SK-N-SH (cell line): ENCODE measurements at regions not wholly inside any gene's neighbourhood (a gene's known extent, or its start where the extent isn't known, plus 50 kb on each side); places are given as distances from the start of the nearest gene placed in this dataset.

Experiments used
- CTCF ChIA-PET: fragments of 300-600, 350-600 bp; formaldehyde crosslinking; extraction: SDS; loops from one replicate; lab custom pipeline; 2021; lab: Yijun Ruan, JAX
- POLR2A ChIA-PET: fragments of 350-600 bp; sonication (Branson Sonifier 250); formaldehyde crosslinking; extraction: SDS; loops from one replicate; lab custom pipeline; 2020; ENCODE audit warnings: antibody characterized with exemption, inconsistent platforms; lab: Yijun Ruan, JAX
- DNase-seq: peaks from one replicate; pipeline ENCODE4 v3.0.0; 2012
- H2AFZ ChIP-seq: fragments of 200-600 bp; sonication (generic); 2 replicates; pipeline ENCODE4 v1.8.1; 2016; ENCODE audit warnings: antibody characterized with exemption, mild to moderate bottlenecking, low read depth
- H3F3A ChIP-seq: fragments of 200-600 bp; sonication (generic); replicated peaks from 2 replicates; pipeline ENCODE3; 2016; ENCODE audit warnings: antibody characterized with exemption, mild to moderate bottlenecking; ENCODE audit not compliant: insufficient read depth
- H3K27ac ChIP-seq, 2 experiments: fragments of 200-500 bp in 1 of 2; fragments of 200-600 bp in 1 of 2; sonication (Bioruptor generic) in 1 of 2; sonication (generic), shearing (Covaris generic) in 1 of 2; 2 replicates each; pipeline versions ENCODE4 v1.5.1 to v1.6.1; 2014 to 2016; ENCODE audit warnings: low read depth in 2 of 2, inconsistent platforms in 1 of 2, low read length in 1 of 2, mild to moderate bottlenecking in 1 of 2, mixed read lengths in 1 of 2
- H3K27me3 ChIP-seq: fragments of 200-600 bp; sonication (generic), shearing (Covaris generic); 2 replicates; pipeline ENCODE4 v1.6.1; 2016; ENCODE audit warnings: mixed run types; ENCODE audit not compliant: insufficient read depth
- H3K36me3 ChIP-seq, 2 experiments: fragments of 200-500 bp in 1 of 2; fragments of 200-600 bp in 1 of 2; sonication (Bioruptor generic) in 1 of 2; sonication (generic) in 1 of 2; replicated peaks in 1 of 2; 2 replicates each; pipeline versions ENCODE3 to v1.5.1; 2014 to 2016; ENCODE audit warnings: low read length in 1 of 2, mild to moderate bottlenecking in 1 of 2; ENCODE audit not compliant: insufficient read depth in 2 of 2, control insufficient read depth in 1 of 2
- H3K4me1 ChIP-seq, 2 experiments: fragments of 200-500 bp in 1 of 2; fragments of 200-600 bp in 1 of 2; sonication (Bioruptor generic) in 1 of 2; sonication (generic), shearing (Covaris generic) in 1 of 2; 2 replicates each; pipeline versions ENCODE4 v1.5.1 to v1.6.1; 2014 to 2016; ENCODE audit warnings: low read depth in 1 of 2, low read length in 1 of 2, mixed run types in 1 of 2; ENCODE audit not compliant: insufficient read depth in 2 of 2, control insufficient read depth in 1 of 2
- H3K4me2 ChIP-seq: fragments of 200-600 bp; sonication (generic), shearing (Covaris generic); 2 replicates; pipeline ENCODE4 v1.6.1; 2017; ENCODE audit warnings: mixed run types
- H3K4me3 ChIP-seq, 2 experiments: fragments of 200-500 bp in 1 of 2; fragments of 200-600 bp in 1 of 2; sonication (Bioruptor generic) in 1 of 2; sonication (generic), shearing (Covaris generic) in 1 of 2; 2 replicates each; pipeline versions ENCODE4 v1.5.1 to v1.8.1; 2014 to 2016; ENCODE audit warnings: low read depth in 2 of 2, inconsistent platforms in 1 of 2, low read length in 1 of 2, mild to moderate bottlenecking in 1 of 2, mixed read lengths in 1 of 2, moderate library complexity in 1 of 2
- H3K79me2 ChIP-seq: fragments of 200-600 bp; sonication (generic); 2 replicates; pipeline ENCODE4 v1.8.1; 2017; ENCODE audit warnings: mild to moderate bottlenecking; ENCODE audit not compliant: insufficient read depth
- H3K9ac ChIP-seq: fragments of 200-600 bp; sonication (generic); 2 replicates; pipeline ENCODE4 v1.6.1; 2017; ENCODE audit warnings: mixed run types
- H3K9me2 ChIP-seq: fragments of 200-600 bp; sonication (generic); 2 replicates; pipeline ENCODE4 v1.6.1; 2017; ENCODE audit warnings: mixed run types
- H3K9me3 ChIP-seq: fragments of 200-600 bp; sonication (generic); 2 replicates; pipeline ENCODE4 v1.6.1; 2017; ENCODE audit warnings: mixed run types, mild to moderate bottlenecking, moderate library complexity
- H4K20me1 ChIP-seq: fragments of 200-600 bp; sonication (generic); 2 replicates; pipeline ENCODE4 v1.6.1; 2017; ENCODE audit warnings: mild to moderate bottlenecking, mixed run types; ENCODE audit not compliant: insufficient read depth
- ELF1 ChIP-seq: IDR thresholded peaks from 2 replicates; pipeline ENCODE4 v1.4.0; 2012
- EP300 ChIP-seq, 2 experiments: IDR thresholded peaks; 2 replicates each; pipeline versions ENCODE4 v1.4.0 to v1.6.1; 2012; ENCODE audit warnings: borderline replicate concordance in 1 of 2, low read depth in 1 of 2, low read length in 1 of 2
- EZH2phosphoT487 ChIP-seq: fragments of 200-600 bp; sonication (generic); IDR thresholded peaks from 2 replicates; pipeline ENCODE4 v1.6.1; 2017; ENCODE audit warnings: low read depth, mixed run types, mild to moderate bottlenecking, antibody characterized with exemption, moderate library complexity, borderline replicate concordance
- GABPA ChIP-seq: IDR thresholded peaks from 2 replicates; pipeline ENCODE4 v1.4.0; 2012; ENCODE audit warnings: low read depth, mild to moderate bottlenecking
- GATA2 ChIP-seq: sonication (generic); formaldehyde crosslinking; IDR thresholded peaks from 2 replicates; pipeline ENCODE4 v1.5.0; 2020; ENCODE audit warnings: mild to moderate bottlenecking, missing genetic modification reagents
- JUND ChIP-seq: IDR thresholded peaks from 2 replicates; pipeline ENCODE4 v1.4.0; 2012
- POLR2AphosphoS5 ChIP-seq: IDR thresholded peaks from 2 replicates; pipeline ENCODE4 v1.6.1; 2012; ENCODE audit warnings: low read depth, low read length
- RFX5 ChIP-seq: IDR thresholded peaks from 2 replicates; pipeline ENCODE4 v1.6.1; 2012; ENCODE audit warnings: mild to moderate bottlenecking, improper control_type of control experiment, low read length
- RXRA ChIP-seq: IDR thresholded peaks from 2 replicates; pipeline ENCODE4 v1.4.0; 2012; ENCODE audit warnings: low read depth, mild to moderate bottlenecking, borderline replicate concordance
- SIN3A ChIP-seq: IDR thresholded peaks from 2 replicates; pipeline ENCODE4 v1.6.1; 2012; ENCODE audit warnings: low read depth, mild to moderate bottlenecking, low read length, moderate library complexity, borderline replicate concordance
- SMC3 ChIP-seq: IDR thresholded peaks from 2 replicates; pipeline ENCODE4 v1.6.1; 2012; ENCODE audit warnings: low read depth, low read length, improper control_type of control experiment
- TAF1 ChIP-seq: IDR thresholded peaks from 2 replicates; pipeline ENCODE4 v1.6.1; 2012; ENCODE audit warnings: low read depth, mild to moderate bottlenecking, low read length, moderate library complexity, borderline replicate concordance
- TCF12 ChIP-seq: IDR thresholded peaks from 2 replicates; pipeline ENCODE4 v1.4.0; 2012
- TEAD4 ChIP-seq: IDR thresholded peaks from 2 replicates; pipeline ENCODE4 v1.4.0; 2012; ENCODE audit warnings: mild to moderate bottlenecking, borderline replicate concordance; ENCODE audit not compliant: insufficient read depth
- USF1 ChIP-seq: IDR thresholded peaks from 2 replicates; pipeline ENCODE4 v1.4.0; 2012; ENCODE audit warnings: low read depth, borderline replicate concordance
- YY1 ChIP-seq: IDR thresholded peaks from 2 replicates; pipeline ENCODE4 v1.4.0; 2012; ENCODE audit warnings: low read depth, mild to moderate bottlenecking
- WGBS: methylation state at CpG from one replicate; pipeline ENCODE4 v1.1.6; 2017; ENCODE audit warnings: low lambda C conversion rate; 5-methylcytosine and 5-hydroxymethylcytosine counted together
- TF ChIP-seq, protein P1 (sequence below): fragments of 150-350 bp; IDR thresholded peaks from 2 replicates; pipeline ENCODE4 v1.6.1; 2017; ENCODE audit warnings: antibody characterized with exemption, low read length, low read depth, borderline replicate concordance
- TF ChIP-seq, protein P2 (sequence below): IDR thresholded peaks from 2 replicates; pipeline ENCODE4 v1.6.1; 2012; ENCODE audit warnings: mild to moderate bottlenecking, low read depth, low read length, moderate library complexity

GRCh38 chr15:77724715-77725114 lies 92.0 kb upstream of the LINGO1 start:
- H3K4me3 ChIP-seq = no peak overlapping the region
- peaks cover 7% of the 10 kb centered on the region; the same call in 1 of the 2 replicates for H3K27me3 ChIP-seq
- H4K20me1 ChIP-seq = no peaks in the 10 kb centered on the region
- ChIA-PET CTCF (no interaction called here), POLR2A (no interaction called here)
- H3F3A ChIP-seq = no peaks in the 10 kb centered on the region
- no peak overlapping the region for H3K9ac ChIP-seq
- no peak overlapping the region for H2AFZ ChIP-seq
- no peak overlapping the region for H3K27ac ChIP-seq
- H3K9me3 ChIP-seq = no peaks in the 10 kb centered on the region
- no peak overlapping the region for H3K4me2 ChIP-seq
- no peaks in the 10 kb centered on the region for H3K9me2 ChIP-seq
- peaks cover 0 to 8% of the 10 kb centered on the region in 2 experiments; a peak in 1 of 4 replicates for H3K4me1 ChIP-seq
- H3K36me3 ChIP-seq = no peaks in the 10 kb centered on the region
- TF ChIP-seq GATA2 (CRISPR knock-in tag) (no peak), USF1 (no peak), GABPA (no peak), TEAD4 (no peak), POLR2AphosphoS5 (no peak), EP300 (IDR thresholded peaks at IDR 0.05; ENCODE audit: borderline replicate concordance in 1 of 2, low read depth in 1 of 2, low read length in 1 of 2) (no peak), RXRA (no peak), SIN3A (no peak), RFX5 (no peak), SMC3 (no peak), JUND (no peak), YY1 (no peak), TCF12 (no peak), ELF1 (no peak), TAF1 (no peak), EZH2phosphoT487 (no peak)
- TF ChIP-seq, protein P1, sequence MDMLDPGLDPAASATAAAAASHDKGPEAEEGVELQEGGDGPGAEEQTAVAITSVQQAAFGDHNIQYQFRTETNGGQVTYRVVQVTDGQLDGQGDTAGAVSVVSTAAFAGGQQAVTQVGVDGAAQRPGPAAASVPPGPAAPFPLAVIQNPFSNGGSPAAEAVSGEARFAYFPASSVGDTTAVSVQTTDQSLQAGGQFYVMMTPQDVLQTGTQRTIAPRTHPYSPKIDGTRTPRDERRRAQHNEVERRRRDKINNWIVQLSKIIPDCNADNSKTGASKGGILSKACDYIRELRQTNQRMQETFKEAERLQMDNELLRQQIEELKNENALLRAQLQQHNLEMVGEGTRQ = no peak
- TF ChIP-seq, protein P2, sequence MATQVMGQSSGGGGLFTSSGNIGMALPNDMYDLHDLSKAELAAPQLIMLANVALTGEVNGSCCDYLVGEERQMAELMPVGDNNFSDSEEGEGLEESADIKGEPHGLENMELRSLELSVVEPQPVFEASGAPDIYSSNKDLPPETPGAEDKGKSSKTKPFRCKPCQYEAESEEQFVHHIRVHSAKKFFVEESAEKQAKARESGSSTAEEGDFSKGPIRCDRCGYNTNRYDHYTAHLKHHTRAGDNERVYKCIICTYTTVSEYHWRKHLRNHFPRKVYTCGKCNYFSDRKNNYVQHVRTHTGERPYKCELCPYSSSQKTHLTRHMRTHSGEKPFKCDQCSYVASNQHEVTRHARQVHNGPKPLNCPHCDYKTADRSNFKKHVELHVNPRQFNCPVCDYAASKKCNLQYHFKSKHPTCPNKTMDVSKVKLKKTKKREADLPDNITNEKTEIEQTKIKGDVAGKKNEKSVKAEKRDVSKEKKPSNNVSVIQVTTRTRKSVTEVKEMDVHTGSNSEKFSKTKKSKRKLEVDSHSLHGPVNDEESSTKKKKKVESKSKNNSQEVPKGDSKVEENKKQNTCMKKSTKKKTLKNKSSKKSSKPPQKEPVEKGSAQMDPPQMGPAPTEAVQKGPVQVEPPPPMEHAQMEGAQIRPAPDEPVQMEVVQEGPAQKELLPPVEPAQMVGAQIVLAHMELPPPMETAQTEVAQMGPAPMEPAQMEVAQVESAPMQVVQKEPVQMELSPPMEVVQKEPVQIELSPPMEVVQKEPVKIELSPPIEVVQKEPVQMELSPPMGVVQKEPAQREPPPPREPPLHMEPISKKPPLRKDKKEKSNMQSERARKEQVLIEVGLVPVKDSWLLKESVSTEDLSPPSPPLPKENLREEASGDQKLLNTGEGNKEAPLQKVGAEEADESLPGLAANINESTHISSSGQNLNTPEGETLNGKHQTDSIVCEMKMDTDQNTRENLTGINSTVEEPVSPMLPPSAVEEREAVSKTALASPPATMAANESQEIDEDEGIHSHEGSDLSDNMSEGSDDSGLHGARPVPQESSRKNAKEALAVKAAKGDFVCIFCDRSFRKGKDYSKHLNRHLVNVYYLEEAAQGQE = no peak
- no peak for DNase-seq
- WGBS = 17% methylated on average over 1 of the region's 6 CpGs
- no peaks in the 10 kb centered on the region for H3K79me2 ChIP-seq
